Stimulated activated CD8-positive, alpha-beta memory T cell treated with anti-CD3 and anti-CD28 coated beads, Interleukin-4, amount 100 ng/mL, for 24 hours (primary cell): ENCODE measurements at regions not wholly inside any gene's neighbourhood (a gene's known extent, or its start where the extent isn't known, plus 50 kb on each side); places are given as distances from the start of the nearest gene placed in this dataset.

Experiments
- DNase-seq: peaks from one replicate; pipeline ENCODE4 v3.0.0-alpha.2; 2020; ENCODE audit warnings: low read depth

GRCh38 chr18:61756244-61756643 lies 136.6 kb downstream of the RNF152 start:
- DNase-seq = no peak

DNA sequence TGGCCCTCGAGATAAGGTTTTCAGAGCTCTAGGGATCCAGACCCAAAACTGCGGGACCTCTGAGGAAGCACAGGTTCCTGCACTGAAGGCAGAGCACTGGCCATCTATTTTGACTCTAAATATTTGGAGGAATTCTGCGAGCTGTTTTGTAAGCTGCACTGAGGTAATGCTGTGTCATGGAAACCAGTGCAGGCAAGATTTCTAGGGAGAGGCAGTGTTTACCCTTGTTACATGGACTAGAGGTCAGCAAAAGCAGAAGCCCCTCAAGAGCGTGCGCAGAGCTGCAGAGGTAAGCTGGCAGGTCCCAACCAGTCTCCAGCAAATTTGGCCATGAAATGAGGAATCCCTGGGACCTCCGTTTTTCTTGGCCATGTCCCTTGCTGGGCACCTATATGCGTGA lies 137.3 kb downstream of the RNF152 start:
- no peak for DNase-seq

DNA sequence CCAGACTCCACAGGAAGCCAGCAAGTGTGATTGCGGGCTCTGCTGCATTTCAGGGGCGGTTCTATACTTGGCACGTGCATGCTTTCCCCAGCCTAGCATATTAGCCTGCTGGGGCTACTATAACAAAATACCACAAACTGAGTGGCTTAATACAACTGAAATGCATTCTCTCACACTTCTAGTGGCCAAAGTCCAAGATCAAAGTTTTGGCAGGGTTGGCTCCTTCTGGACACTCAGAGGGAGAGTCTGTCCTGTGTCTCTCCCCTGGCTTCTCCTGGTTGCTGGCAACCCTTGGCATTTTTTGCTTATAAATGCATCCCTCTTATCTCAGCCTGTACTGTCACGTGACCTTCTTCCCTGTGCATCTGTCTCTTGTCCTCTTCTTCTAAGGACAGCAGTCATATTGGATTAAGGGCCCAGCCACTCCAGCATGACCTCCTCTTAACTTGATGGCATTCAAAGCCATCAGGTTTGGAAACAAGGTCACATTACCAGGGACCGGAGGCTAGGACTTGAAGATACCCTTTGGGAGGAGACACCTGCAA lies 138.7 kb downstream of the RNF152 start:
- DNase-seq = no peak

DNA sequence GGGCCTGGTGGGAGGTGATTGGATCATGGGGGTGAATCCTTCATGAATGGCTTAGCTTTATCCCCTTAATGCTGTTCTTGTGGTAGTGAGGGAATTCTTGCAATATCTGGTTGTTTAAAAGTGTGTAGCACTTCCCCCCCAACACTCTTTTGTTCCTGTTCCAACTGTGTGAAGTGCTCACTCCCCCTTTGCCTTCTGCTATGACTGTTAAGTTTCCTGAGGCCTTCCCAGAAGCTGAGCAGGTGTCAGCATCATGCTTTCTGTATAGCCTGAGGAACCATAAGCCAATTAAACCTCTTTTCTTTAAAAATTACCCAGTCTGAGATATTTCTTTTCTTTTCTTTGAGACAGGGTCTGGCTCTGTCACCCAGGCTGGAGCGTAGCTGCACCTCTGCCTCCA lies 139.4 kb downstream of the RNF152 start:
- no peak for DNase-seq

DNA sequence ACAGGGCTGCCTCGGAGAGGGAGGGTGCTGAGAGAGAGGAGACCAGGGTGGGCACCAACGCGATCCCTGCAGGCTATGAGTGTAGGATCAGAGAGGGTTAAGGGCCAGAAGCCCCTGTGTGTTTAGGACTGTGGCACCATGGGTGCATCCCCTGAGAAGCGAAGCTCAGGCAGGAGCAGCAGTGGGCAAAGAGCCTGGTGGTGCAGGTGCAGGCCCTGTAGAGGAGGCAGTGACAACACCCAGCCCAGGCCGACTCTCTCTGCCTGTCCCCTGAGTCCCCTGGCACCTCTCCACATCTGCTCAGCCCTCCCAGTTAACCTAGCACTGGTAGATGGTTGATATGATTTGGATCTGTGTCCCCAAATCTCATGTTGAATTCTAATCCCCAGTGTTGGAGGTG lies 139.8 kb downstream of the RNF152 start:
- no peak for DNase-seq

- DNase-seq = no peak
Observed at GRCh38 chr18:61750840-61751668, 141.8 kb downstream of the RNF152 start.

DNA sequence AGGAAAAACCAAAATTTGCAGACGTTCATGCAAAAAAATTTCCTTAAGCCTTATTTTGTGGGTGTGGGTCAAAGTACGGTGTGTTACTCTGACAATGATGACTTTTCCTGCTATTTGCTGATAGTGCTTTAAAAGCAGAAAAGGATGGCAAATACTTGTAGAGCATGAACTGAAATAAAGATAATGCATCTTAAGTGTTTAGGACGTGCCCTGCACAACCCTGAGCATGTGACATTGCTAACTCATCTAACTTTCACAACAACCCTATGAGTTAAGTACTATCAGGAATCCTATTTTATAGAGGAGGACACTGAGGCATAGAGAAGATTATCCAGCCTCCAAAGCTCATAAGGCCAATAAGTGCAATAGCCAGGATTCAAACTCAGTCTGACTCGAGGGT lies 143.3 kb downstream of the RNF152 start:
- no peak for DNase-seq

DNA sequence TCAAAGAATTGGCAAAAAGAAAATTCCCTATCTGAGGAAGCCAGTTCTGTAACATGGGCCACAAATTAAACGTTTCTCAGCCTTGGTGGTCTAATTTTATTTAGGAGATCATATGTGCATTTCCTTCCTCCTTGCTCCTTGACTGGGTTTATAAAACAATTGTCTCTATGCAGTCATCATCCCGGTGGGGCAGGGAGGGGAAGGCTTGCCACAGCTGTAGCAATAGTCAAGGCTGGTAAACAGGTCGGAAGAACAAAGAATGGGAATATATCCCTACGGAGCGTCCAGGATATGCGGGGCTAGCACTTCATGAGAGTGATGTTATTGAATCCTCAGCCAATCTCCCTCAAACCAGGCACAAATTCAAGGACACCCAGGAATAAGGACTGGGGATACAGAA lies 143.8 kb downstream of the RNF152 start:
- no peak for DNase-seq

DNA sequence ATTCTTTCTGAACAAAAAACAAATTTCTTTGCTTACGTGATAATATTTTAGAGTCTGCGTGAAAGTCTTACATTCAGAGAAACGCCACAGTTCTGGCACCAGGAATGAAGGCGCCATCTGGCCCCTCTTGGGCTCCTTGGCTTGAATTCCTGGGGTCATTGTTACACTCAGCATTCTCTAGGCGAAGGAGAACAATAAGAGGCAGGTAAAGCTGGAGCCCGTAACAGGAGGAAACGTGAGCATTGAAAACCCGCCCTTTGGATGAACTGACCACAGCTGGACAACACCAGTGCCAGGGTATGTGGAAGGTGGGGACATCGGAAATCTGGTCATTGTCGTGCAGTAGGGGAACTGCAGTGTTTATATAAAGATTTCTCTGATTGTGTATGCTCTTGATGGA lies 144.8 kb downstream of the RNF152 start:
- DNase-seq = no peak

- no peak for DNase-seq
Observed at GRCh38 chr18:61743775-61744531, 148.9 kb downstream of the RNF152 start.

GRCh38 chr18:61742565-61743429 lies 150.0 kb downstream of the RNF152 start:
- no peak for DNase-seq

GRCh38 chr18:61741881-61742454 lies 150.8 kb downstream of the RNF152 start:
- no peak for DNase-seq

- no peak for DNase-seq
Observed at GRCh38 chr18:61738488-61738887, 154.3 kb downstream of the RNF152 start.

DNA sequence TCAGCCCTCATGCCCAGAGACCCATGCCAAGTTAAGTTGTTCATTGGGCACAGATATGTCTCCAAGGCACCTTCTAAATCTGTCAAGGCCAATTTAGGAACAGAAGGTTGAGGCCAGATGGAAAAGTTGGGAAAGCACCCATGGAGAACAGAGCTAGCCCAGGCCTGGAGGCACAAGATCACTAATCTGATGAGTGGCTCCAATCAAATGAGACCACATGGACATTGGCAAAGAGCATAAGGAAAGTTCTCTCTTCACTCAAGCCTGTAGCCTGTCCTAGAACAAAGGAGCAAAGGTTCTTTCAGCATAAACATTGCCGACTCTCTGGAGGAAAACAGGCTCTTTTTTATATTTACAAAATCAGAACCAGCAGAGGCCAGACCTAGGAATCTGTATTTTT lies 154.8 kb downstream of the RNF152 start:
- no peak for DNase-seq

- DNase-seq = no peak
Observed at GRCh38 chr18:61736133-61736532, 156.7 kb downstream of the RNF152 start.

GRCh38 chr18:61735564-61736102 lies 157.2 kb downstream of the RNF152 start:
- no peak for DNase-seq

DNA sequence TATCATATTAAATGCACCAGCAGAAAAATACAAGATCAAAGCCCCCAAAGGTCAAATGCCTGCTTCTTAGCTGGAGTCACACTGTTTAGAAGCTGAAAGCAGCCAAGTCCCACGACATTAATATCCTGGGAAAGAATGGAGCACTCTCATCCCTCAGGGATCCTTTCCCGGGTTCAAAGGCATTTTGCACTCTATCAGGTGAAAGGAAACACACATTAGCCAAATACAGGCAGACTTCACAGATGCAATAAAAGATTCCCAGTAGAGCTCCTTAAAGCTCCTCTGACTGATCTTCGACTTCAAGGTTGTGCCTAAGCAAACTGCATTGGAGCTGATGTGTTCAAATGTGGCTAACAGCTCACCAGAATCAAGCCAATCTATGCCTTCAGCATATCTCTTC lies 158.4 kb downstream of the RNF152 start:
- DNase-seq = no peak

- DNase-seq = no peak
Observed at GRCh38 chr18:61732854-61733253, 160.0 kb downstream of the RNF152 start.

- no peak for DNase-seq
Observed at GRCh38 chr18:61731693-61732376, 161.0 kb downstream of the RNF152 start.

GRCh38 chr18:61731178-61731577 lies 161.6 kb downstream of the RNF152 start:
- DNase-seq = no peak

DNA sequence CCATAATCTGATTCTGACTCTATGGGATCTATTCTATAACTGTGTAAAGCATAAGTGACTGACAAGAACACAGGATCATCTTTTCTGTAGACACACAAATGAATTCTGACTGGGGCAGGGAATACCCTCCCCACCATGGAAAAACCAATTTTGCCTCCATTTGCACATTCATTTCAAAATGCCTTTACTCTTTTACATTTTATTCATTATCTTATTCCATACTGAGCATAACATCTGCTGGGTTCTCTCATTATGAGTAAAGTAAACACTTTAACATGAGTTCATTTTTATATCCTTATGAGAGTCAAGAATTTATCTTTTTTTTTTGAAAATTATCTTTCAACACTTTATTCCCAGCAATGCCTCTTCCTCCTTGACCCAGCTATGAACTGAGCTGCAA lies 163.5 kb downstream of the RNF152 start:
- DNase-seq = no peak
